ENCODE measurements at regions not wholly inside any gene's neighbourhood (a gene's known extent, or its start where the extent isn't known, plus 50 kb on each side); places are given as distances from the start of the nearest gene placed in this dataset.
A peak's percentile ranks its signal among the peaks of the same experiment; 100 is the strongest.

GRCh38 chr5:56320686-56321085 lies 87.6 kb upstream of the ANKRD55 start:
- H2AFZ ChIP-seq (ENCODE audit: low read length, unreplicated experiment): no peak overlapping the region
- no peak overlapping the region for H3K4me3 ChIP-seq (ENCODE audit: low read depth, low read length)
- H3K4me1 ChIP-seq (ENCODE audit: control insufficient read depth, insufficient read depth, low read length, unreplicated experiment): peaks cover 21% of the 10 kb centered on the region
- H3K27me3 ChIP-seq (ENCODE audit: insufficient read depth, low read length): no peaks in the 10 kb centered on the region
- no peaks in the 10 kb centered on the region for H3K36me3 ChIP-seq (ENCODE audit: insufficient read depth, low read length)
- no peak overlapping the region for H3K27ac ChIP-seq (ENCODE audit: low read depth, low read length)
- H3K79me2 ChIP-seq (ENCODE audit: control insufficient read depth, insufficient read depth, low read length, unreplicated experiment): no peaks in the 10 kb centered on the region

- Histone ChIP-seq H3K4me3 (ENCODE audit: low read depth, low read length) (peak overlapping the region; percentile 59), H3K27ac (ENCODE audit: low read depth, low read length) (peak overlapping the region; percentile 75), H3K79me2 (ENCODE audit: control insufficient read depth, insufficient read depth, low read length, unreplicated experiment) (no peaks in the 10 kb centered on the region), H3K27me3 (ENCODE audit: insufficient read depth, low read length) (no peaks in the 10 kb centered on the region), H2AFZ (ENCODE audit: low read length, unreplicated experiment) (peak overlapping the region; percentile 25), H3K36me3 (ENCODE audit: insufficient read depth, low read length) (no peaks in the 10 kb centered on the region), H3K4me1 (ENCODE audit: control insufficient read depth, insufficient read depth, low read length, unreplicated experiment) (peaks cover 21% of the 10 kb centered on the region)
These were observed 86.5 kb upstream of the ANKRD55 start for GRCh38 chr5:56319526-56320181.

GRCh38 chr5:56317923-56318561 lies 84.9 kb upstream of the ANKRD55 start:
- H3K4me1 ChIP-seq (ENCODE audit: control insufficient read depth, insufficient read depth, low read length, unreplicated experiment): peaks cover 18% of the 10 kb centered on the region
- H2AFZ ChIP-seq (ENCODE audit: low read length, unreplicated experiment): no peak overlapping the region
- H3K27ac ChIP-seq (ENCODE audit: low read depth, low read length): no peak overlapping the region

GRCh38 chr5:56316299-56316994 lies 83.3 kb upstream of the ANKRD55 start:
- Histone ChIP-seq H3K79me2 (ENCODE audit: control insufficient read depth, insufficient read depth, low read length, unreplicated experiment) (no peaks in the 10 kb centered on the region), H3K36me3 (ENCODE audit: insufficient read depth, low read length) (no peaks in the 10 kb centered on the region)

More at GRCh38 chr5:56317923-56318561, 84.9 kb upstream of the ANKRD55 start:
- no peaks in the 10 kb centered on the region for H3K27me3 ChIP-seq (ENCODE audit: insufficient read depth, low read length)
- no peaks in the 10 kb centered on the region for H3K79me2 ChIP-seq (ENCODE audit: control insufficient read depth, insufficient read depth, low read length, unreplicated experiment)
- no peak overlapping the region for H3K4me3 ChIP-seq (ENCODE audit: low read depth, low read length)
- H3K36me3 ChIP-seq (ENCODE audit: insufficient read depth, low read length): no peaks in the 10 kb centered on the region

GRCh38 chr5:56314529-56314928 lies 81.4 kb upstream of the ANKRD55 start:
- Histone ChIP-seq H2AFZ (ENCODE audit: low read length, unreplicated experiment) (no peak overlapping the region), H3K79me2 (ENCODE audit: control insufficient read depth, insufficient read depth, low read length, unreplicated experiment) (no peaks in the 10 kb centered on the region)

More at GRCh38 chr5:56316299-56316994, 83.3 kb upstream of the ANKRD55 start:
- H3K4me3 ChIP-seq (ENCODE audit: low read depth, low read length): no peak overlapping the region
- no peaks in the 10 kb centered on the region for H3K27me3 ChIP-seq (ENCODE audit: insufficient read depth, low read length)
- H2AFZ ChIP-seq (ENCODE audit: low read length, unreplicated experiment): no peak overlapping the region
- H3K27ac ChIP-seq (ENCODE audit: low read depth, low read length): no peak overlapping the region
- H3K4me1 ChIP-seq (ENCODE audit: control insufficient read depth, insufficient read depth, low read length, unreplicated experiment): peaks cover 18% of the 10 kb centered on the region

GRCh38 chr5:56313596-56313995 lies 80.5 kb upstream of the ANKRD55 start:
- H3K27me3 ChIP-seq (ENCODE audit: insufficient read depth, low read length): no peaks in the 10 kb centered on the region; the same call in 1 of the 2 replicates
- H3K4me3 ChIP-seq (ENCODE audit: low read depth, low read length): no peak overlapping the region
- H3K79me2 ChIP-seq (ENCODE audit: control insufficient read depth, insufficient read depth, low read length, unreplicated experiment): no peaks in the 10 kb centered on the region
- H3K27ac ChIP-seq (ENCODE audit: low read depth, low read length): no peak overlapping the region
- no peak overlapping the region for H2AFZ ChIP-seq (ENCODE audit: low read length, unreplicated experiment)
- no peaks in the 10 kb centered on the region for H3K36me3 ChIP-seq (ENCODE audit: insufficient read depth, low read length)
- no peaks in the 10 kb centered on the region for H3K4me1 ChIP-seq (ENCODE audit: control insufficient read depth, insufficient read depth, low read length, unreplicated experiment)

More at GRCh38 chr5:56314529-56314928, 81.4 kb upstream of the ANKRD55 start:
- Histone ChIP-seq H3K36me3 (ENCODE audit: insufficient read depth, low read length) (no peaks in the 10 kb centered on the region), H3K4me1 (ENCODE audit: control insufficient read depth, insufficient read depth, low read length, unreplicated experiment) (peaks cover 9% of the 10 kb centered on the region), H3K27ac (ENCODE audit: low read depth, low read length) (no peak overlapping the region), H3K4me3 (ENCODE audit: low read depth, low read length) (no peak overlapping the region), H3K27me3 (ENCODE audit: insufficient read depth, low read length) (no peaks in the 10 kb centered on the region; the same call in 1 of the 2 replicates)

- Histone ChIP-seq H3K27me3 (ENCODE audit: insufficient read depth, low read length) (no peaks in the 10 kb centered on the region; the same call in 1 of the 2 replicates), H3K4me3 (ENCODE audit: low read depth, low read length) (no peak overlapping the region), H3K27ac (ENCODE audit: low read depth, low read length) (no peak overlapping the region), H3K36me3 (ENCODE audit: insufficient read depth, low read length) (no peaks in the 10 kb centered on the region), H3K4me1 (ENCODE audit: control insufficient read depth, insufficient read depth, low read length, unreplicated experiment) (no peaks in the 10 kb centered on the region), H2AFZ (ENCODE audit: low read length, unreplicated experiment) (no peak overlapping the region), H3K79me2 (ENCODE audit: control insufficient read depth, insufficient read depth, low read length, unreplicated experiment) (no peaks in the 10 kb centered on the region)
These were observed 79.9 kb upstream of the ANKRD55 start for GRCh38 chr5:56313004-56313531.

- Histone ChIP-seq H3K4me3 (ENCODE audit: low read depth, low read length) (no peak overlapping the region), H3K36me3 (ENCODE audit: insufficient read depth, low read length) (no peaks in the 10 kb centered on the region), H3K79me2 (ENCODE audit: control insufficient read depth, insufficient read depth, low read length, unreplicated experiment) (no peaks in the 10 kb centered on the region), H2AFZ (ENCODE audit: low read length, unreplicated experiment) (no peak overlapping the region), H3K4me1 (ENCODE audit: control insufficient read depth, insufficient read depth, low read length, unreplicated experiment) (no peaks in the 10 kb centered on the region), H3K27me3 (ENCODE audit: insufficient read depth, low read length) (no peaks in the 10 kb centered on the region; the same call in 1 of the 2 replicates), H3K27ac (ENCODE audit: low read depth, low read length) (no peak overlapping the region)
These were observed 78.3 kb upstream of the ANKRD55 start for GRCh38 chr5:56311306-56311905.

- Histone ChIP-seq H3K27ac (ENCODE audit: low read depth, low read length) (no peak overlapping the region), H3K27me3 (ENCODE audit: insufficient read depth, low read length) (no peaks in the 10 kb centered on the region; the same call in 1 of the 2 replicates), H3K4me1 (ENCODE audit: control insufficient read depth, insufficient read depth, low read length, unreplicated experiment) (no peaks in the 10 kb centered on the region), H2AFZ (ENCODE audit: low read length, unreplicated experiment) (no peak overlapping the region), H3K79me2 (ENCODE audit: control insufficient read depth, insufficient read depth, low read length, unreplicated experiment) (no peaks in the 10 kb centered on the region), H3K36me3 (ENCODE audit: insufficient read depth, low read length) (no peaks in the 10 kb centered on the region), H3K4me3 (ENCODE audit: low read depth, low read length) (no peak overlapping the region)
These were observed 77.6 kb upstream of the ANKRD55 start for GRCh38 chr5:56310711-56311204.

- Histone ChIP-seq H3K79me2 (ENCODE audit: control insufficient read depth, insufficient read depth, low read length, unreplicated experiment) (no peaks in the 10 kb centered on the region), H2AFZ (ENCODE audit: low read length, unreplicated experiment) (no peak overlapping the region), H3K4me3 (ENCODE audit: low read depth, low read length) (no peak overlapping the region), H3K4me1 (ENCODE audit: control insufficient read depth, insufficient read depth, low read length, unreplicated experiment) (no peaks in the 10 kb centered on the region), H3K36me3 (ENCODE audit: insufficient read depth, low read length) (no peaks in the 10 kb centered on the region), H3K27ac (ENCODE audit: low read depth, low read length) (no peak overlapping the region), H3K27me3 (ENCODE audit: insufficient read depth, low read length) (no peaks in the 10 kb centered on the region; the same call in 1 of the 2 replicates)
These were observed 76.2 kb upstream of the ANKRD55 start for GRCh38 chr5:56309262-56309826.
